Spleen (tissue), 11 donors: ENCODE measurements at regions not wholly inside any gene's neighbourhood (a gene's known extent, or its start where the extent isn't known, plus 50 kb on each side); places are given as distances from the start of the nearest gene placed in this dataset.
A peak's percentile ranks its signal among the peaks of the same experiment; 100 is the strongest.

Experiments used
- DNase-seq: peaks from one replicate; pipeline ENCODE4 v3.0.0-alpha.2; 2020
- H3K27ac ChIP-seq, 8 donors: fragments of 200-600 bp; sonication (generic) in 7 of 8; 1 replicate in 4 of 8; 2 replicates in 4 of 8; pipeline versions ENCODE4 v1.5.0 to v1.8.0; 2016 to 2021; ENCODE audit warnings: inconsistent platforms in 4 of 8, mild to moderate bottlenecking in 4 of 8, moderate library complexity in 1 of 8
- H3K27me3 ChIP-seq, 7 donors: fragments of 200-600 bp; sonication (generic) in 6 of 7; replicated peaks in 1 of 7; 1 replicate in 4 of 7; 2 replicates in 3 of 7; pipeline versions ENCODE4 v1.5.0 to v1.8.0; 2016 to 2021; ENCODE audit warnings: inconsistent platforms in 3 of 7, mild to moderate bottlenecking in 1 of 7
- H3K36me3 ChIP-seq, 6 donors: fragments of 200-600 bp; sonication (generic) in 5 of 6; 1 replicate in 4 of 6; 2 replicates in 2 of 6; pipeline versions ENCODE4 v1.5.0 to v1.8.0; 2016 to 2021; ENCODE audit warnings: inconsistent platforms in 2 of 6
- H3K4me1 ChIP-seq, 6 donors: fragments of 200-600 bp; sonication (generic) in 5 of 6; 1 replicate in 3 of 6; 2 replicates in 3 of 6; pipeline versions ENCODE4 v1.5.0 to v1.8.0; 2016 to 2021; ENCODE audit warnings: inconsistent platforms in 3 of 6
- H3K4me3 ChIP-seq, 8 donors: fragments of 200-600 bp; sonication (generic) in 7 of 8; 1 replicate in 4 of 8; 2 replicates in 4 of 8; pipeline versions ENCODE4 v1.5.0 to v1.8.0; 2016 to 2021; ENCODE audit warnings: inconsistent platforms in 4 of 8, mild to moderate bottlenecking in 4 of 8, moderate library complexity in 2 of 8
- H3K9me3 ChIP-seq, 8 donors: fragments of 200-600 bp; sonication (generic) in 7 of 8; 1 replicate in 4 of 8; 2 replicates in 4 of 8; pipeline versions ENCODE4 v1.5.0 to v1.8.0; 2016 to 2021; ENCODE audit warnings: inconsistent platforms in 4 of 8
- POLR2A ChIP-seq, 3 donors: fragments of 450-650 bp; IDR thresholded peaks; one replicate each; pipeline ENCODE4 v1.5.1; 2017; ENCODE audit warnings: antibody characterized with exemption in 3 of 3, mild to moderate bottlenecking in 1 of 3
- POLR2AphosphoS5 ChIP-seq, 3 donors: sonication (generic); formaldehyde crosslinking; IDR thresholded peaks; one replicate each; pipeline ENCODE4 v1.5.1; 2017; ENCODE audit warnings: antibody characterized with exemption in 3 of 3
- WGBS, 5 donors: extraction: QIAGEN DNeasy Blood & Tissue Kit in 3 of 5; methylation state at CpG; one replicate each; pipeline versions ENCODE4 v1.1.5 to v1.1.7; 2013 to 2018; 5-methylcytosine and 5-hydroxymethylcytosine counted together
- intact Hi-C: fragments of 100-400 bp; cut with DNase I; formaldehyde crosslinking; loops from one replicate; pipeline ENCODE4 v1.15.0; 2023; ENCODE audit warnings: low total_unique reads
- TF ChIP-seq, protein P1 (sequence below), 11 experiments: fragments of 200-600 bp in 7 of 11; fragments of 450-650 bp in 4 of 11; sonication (generic) in 4 of 11; IDR thresholded peaks in 8 of 11; conservative IDR thresholded peaks in 3 of 11; 1 replicate in 7 of 11; 2 replicates in 4 of 11; pipeline versions ENCODE4 v1.4.0 to v1.8.0; 2016 to 2021; ENCODE audit warnings: antibody characterized with exemption in 11 of 11, inconsistent platforms in 4 of 11, mild to moderate bottlenecking in 1 of 11
- donor health status: healthy with polysubstance abuse.
- donor health status: DM: no; HTN: no; CAD: no; lungs with moderate emphysema.
- donor health status: DM: no; HTN: no; CAD: no.
- donor health status: Bipolar disorder and iron deficiency.
- donor health status: healthy.
- donor health status: DM: no; HTN: no; CAD: no.
- donor health status: DM: yes; HTN: yes; CAD: no.

GRCh38 chr6:125439512-125439911 is 137.7 kb upstream of the HDDC2 start:
- no peak for TF ChIP-seq POLR2A (IDR thresholded peaks at IDR 0.05)
- TF ChIP-seq, protein P1, sequence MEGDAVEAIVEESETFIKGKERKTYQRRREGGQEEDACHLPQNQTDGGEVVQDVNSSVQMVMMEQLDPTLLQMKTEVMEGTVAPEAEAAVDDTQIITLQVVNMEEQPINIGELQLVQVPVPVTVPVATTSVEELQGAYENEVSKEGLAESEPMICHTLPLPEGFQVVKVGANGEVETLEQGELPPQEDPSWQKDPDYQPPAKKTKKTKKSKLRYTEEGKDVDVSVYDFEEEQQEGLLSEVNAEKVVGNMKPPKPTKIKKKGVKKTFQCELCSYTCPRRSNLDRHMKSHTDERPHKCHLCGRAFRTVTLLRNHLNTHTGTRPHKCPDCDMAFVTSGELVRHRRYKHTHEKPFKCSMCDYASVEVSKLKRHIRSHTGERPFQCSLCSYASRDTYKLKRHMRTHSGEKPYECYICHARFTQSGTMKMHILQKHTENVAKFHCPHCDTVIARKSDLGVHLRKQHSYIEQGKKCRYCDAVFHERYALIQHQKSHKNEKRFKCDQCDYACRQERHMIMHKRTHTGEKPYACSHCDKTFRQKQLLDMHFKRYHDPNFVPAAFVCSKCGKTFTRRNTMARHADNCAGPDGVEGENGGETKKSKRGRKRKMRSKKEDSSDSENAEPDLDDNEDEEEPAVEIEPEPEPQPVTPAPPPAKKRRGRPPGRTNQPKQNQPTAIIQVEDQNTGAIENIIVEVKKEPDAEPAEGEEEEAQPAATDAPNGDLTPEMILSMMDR (IDR thresholded peaks at IDR 0.05 in 8 of 11, conservative IDR thresholded peaks at IDR 0.05 in 3 of 11): no peak
- no peaks in the 10 kb centered on the region for H3K27me3 ChIP-seq
- H3K36me3 ChIP-seq: no peaks in the 10 kb centered on the region
- no peak overlapping the region for H3K4me3 ChIP-seq
- H3K27ac ChIP-seq: no peak overlapping the region
- DNase-seq: no peak
- intact Hi-C loops: no loop called here
- 78 to 87% (median 83%) methylated on average over 1 of the region's 1 CpG for WGBS, 5 donors
- no peaks in the 10 kb centered on the region for H3K9me3 ChIP-seq
- H3K4me1 ChIP-seq: peaks cover 0 to 7% (median 0%) of the 10 kb centered on the region in 6 donors

- Histone ChIP-seq H3K4me3 (no peak overlapping the region), H3K27ac (peak overlapping the region in 6 of 8 donors; percentile 23 to 64 (median 62)), H3K27me3 (no peaks in the 10 kb centered on the region), H3K4me1 (peaks cover 0 to 16% (median 3%) of the 10 kb centered on the region in 6 donors), H3K9me3 (peaks cover 0 to 7% (median 0%) of the 10 kb centered on the region in 8 donors), H3K36me3 (no peaks in the 10 kb centered on the region)
- intact Hi-C loops: no loop called here
- 33 to 75% (median 60%) methylated on average over 16 of the region's 16 CpGs for WGBS, 5 donors
- DNase-seq: no peak
- TF ChIP-seq POLR2AphosphoS5 (IDR thresholded peaks at IDR 0.05): peak in 2 of 3 donors; percentile 32 to 49
- no peak for TF ChIP-seq POLR2A (IDR thresholded peaks at IDR 0.05)
Observed at GRCh38 chr6:125444006-125444923, 142.5 kb upstream of the HDDC2 start.

DNA sequence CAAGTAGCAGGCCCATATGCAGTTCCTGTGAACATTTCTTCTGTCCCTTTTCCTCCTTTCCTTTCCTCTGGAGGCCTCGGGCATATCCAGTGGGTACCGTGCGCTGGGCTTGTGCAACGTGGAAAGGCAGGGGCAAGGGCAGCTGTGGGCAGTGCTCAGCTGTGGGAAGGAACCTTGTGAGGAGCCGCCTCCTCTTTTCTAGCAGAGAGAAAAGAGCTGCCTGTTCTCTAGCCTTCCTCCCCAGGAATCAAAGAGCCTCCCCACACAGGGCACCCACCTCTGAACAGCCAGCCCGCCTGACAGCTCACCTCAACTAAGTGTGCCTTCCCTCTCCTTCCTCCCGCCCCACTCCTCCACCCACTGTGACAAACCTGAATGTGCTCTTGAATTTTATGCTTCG is 143.3 kb upstream of the HDDC2 start:
- TF ChIP-seq, protein P1 (IDR thresholded peaks at IDR 0.05 in 8 of 11, conservative IDR thresholded peaks at IDR 0.05 in 3 of 11): no peak
- peak in 1 of 3 donors; percentile 41 for TF ChIP-seq POLR2AphosphoS5 (IDR thresholded peaks at IDR 0.05)
- peak overlapping the region in 6 of 8 donors; percentile 23 to 64 (median 62) for H3K27ac ChIP-seq
- no peaks in the 10 kb centered on the region for H3K27me3 ChIP-seq
- no peak for DNase-seq
- peaks cover 0 to 13% (median 0%) of the 10 kb centered on the region in 8 donors for H3K9me3 ChIP-seq
- peaks cover 0 to 16% (median 3%) of the 10 kb centered on the region in 6 donors for H3K4me1 ChIP-seq
- intact Hi-C loops: no loop called here
- WGBS, 5 donors: 50 to 79% (median 68%) methylated on average over 8 of the region's 8 CpGs
- H3K36me3 ChIP-seq: no peaks in the 10 kb centered on the region
- H3K4me3 ChIP-seq: no peak overlapping the region

GRCh38 chr6:125446011-125446410 is 144.2 kb upstream of the HDDC2 start:
- H3K27ac ChIP-seq: no peak overlapping the region
- H3K9me3 ChIP-seq: peaks cover 0 to 16% (median 0%) of the 10 kb centered on the region in 8 donors
- no peaks in the 10 kb centered on the region for H3K27me3 ChIP-seq
- H3K4me1 ChIP-seq: peaks cover 0 to 16% (median 3%) of the 10 kb centered on the region in 6 donors
- TF ChIP-seq POLR2AphosphoS5 (IDR thresholded peaks at IDR 0.05): no peak
- no peak for TF ChIP-seq POLR2A (IDR thresholded peaks at IDR 0.05)
- TF ChIP-seq, protein P1 (IDR thresholded peaks at IDR 0.05 in 8 of 11, conservative IDR thresholded peaks at IDR 0.05 in 3 of 11): no peak
- no peak overlapping the region for H3K4me3 ChIP-seq
- no peak for DNase-seq
- intact Hi-C loops: no loop called here
- WGBS, 5 donors: 66 to 84% (median 76%) methylated on average over 5 of the region's 5 CpGs
- H3K36me3 ChIP-seq: no peaks in the 10 kb centered on the region
